ENCODE measurements at regions not wholly inside any gene's neighbourhood (a gene's known extent, or its start where the extent isn't known, plus 50 kb on each side); places are given as distances from the start of the nearest gene placed in this dataset.

DNA sequence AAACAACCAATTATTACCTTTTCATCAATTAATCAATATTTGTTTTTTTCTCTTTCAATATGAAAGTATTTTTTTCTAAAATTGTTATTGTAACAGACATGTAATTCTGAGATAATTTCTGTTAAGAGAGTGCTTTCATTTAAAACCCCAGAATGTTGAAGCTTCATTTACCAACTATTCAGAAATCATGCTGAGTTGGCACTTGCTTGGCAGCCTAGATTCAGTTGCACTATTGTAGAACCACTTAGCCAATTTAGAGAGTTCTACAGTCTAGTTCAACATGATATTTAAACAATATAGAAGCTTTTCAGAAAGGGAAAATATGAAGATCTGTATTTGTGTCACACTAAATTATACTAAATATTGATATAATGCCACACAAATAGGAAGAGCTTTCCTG lies 56.1 kb upstream of the NKAIN2 start:
- no peak for DNase-seq (ENCODE audit: low read depth in 2 of 2)

GRCh38 chr6:123745895-123746294 lies 57.8 kb upstream of the NKAIN2 start:
- DNase-seq (ENCODE audit: low read depth in 2 of 2): no peak

DNA sequence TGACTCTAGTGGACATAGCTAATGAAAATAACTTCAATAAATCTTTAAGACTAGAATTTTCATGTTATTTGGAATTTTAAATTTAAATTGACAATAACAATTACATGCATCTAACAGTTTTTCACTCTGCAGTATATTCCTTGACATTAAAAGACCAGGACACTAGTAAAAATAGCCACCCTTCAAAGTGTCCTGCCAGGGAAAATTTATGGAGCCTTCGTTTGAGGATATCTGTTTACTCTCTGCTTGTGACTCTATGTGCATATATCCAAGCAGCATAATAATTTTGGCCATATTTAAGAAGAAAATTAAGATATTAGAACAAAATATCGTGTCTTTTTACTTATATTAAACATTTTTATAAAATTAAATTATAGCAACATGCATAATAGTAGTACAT lies 58.8 kb upstream of the NKAIN2 start:
- DNase-seq (ENCODE audit: low read depth in 2 of 2): no peak

GRCh38 chr6:123742626-123743025 lies 61.0 kb upstream of the NKAIN2 start:
- no peak for DNase-seq (ENCODE audit: low read depth in 2 of 2)

GRCh38 chr6:123733180-123733579 lies 70.5 kb upstream of the NKAIN2 start:
- no peak for DNase-seq (ENCODE audit: low read depth in 2 of 2)

GRCh38 chr6:123716506-123716905 lies 79.8 kb upstream of the TRDN start:
- no peak for DNase-seq (ENCODE audit: low read depth in 2 of 2)

- peak in 1 of 2 donors; percentile 0 for DNase-seq (ENCODE audit: low read depth in 2 of 2)
These were observed 78.5 kb upstream of the TRDN start for GRCh38 chr6:123715006-123715863.

DNA sequence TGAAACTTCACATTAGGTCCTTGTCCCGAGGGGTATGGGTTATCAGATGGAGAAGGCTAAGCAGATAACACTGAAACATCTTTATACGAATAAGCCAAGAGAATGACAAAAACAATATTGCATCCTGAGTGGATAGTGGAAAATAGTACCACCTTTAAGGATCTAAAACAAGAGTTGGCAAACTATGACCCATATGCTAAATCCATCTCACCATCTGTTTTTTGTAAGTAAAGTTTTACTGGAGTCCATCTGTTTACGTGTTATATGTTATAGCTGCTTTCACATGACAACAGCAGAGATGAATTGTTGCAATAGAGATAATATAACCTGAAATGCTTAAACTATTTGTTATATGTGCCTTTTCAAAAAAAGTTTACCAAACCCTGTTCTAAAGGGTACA lies 76.1 kb upstream of the TRDN start:
- no peak for DNase-seq (ENCODE audit: low read depth in 2 of 2)

GRCh38 chr6:123702943-123703342 lies 66.2 kb upstream of the TRDN start:
- DNase-seq (ENCODE audit: low read depth in 2 of 2): no peak

- DNase-seq (ENCODE audit: low read depth in 2 of 2): no peak
These were observed 51.1 kb upstream of the TRDN start for GRCh38 chr6:123687864-123688263.

All from stimulated activated CD4-positive, alpha-beta T cell treated with anti-CD3 and anti-CD28 coated beads, Interleukin-4, amount 100 ng/mL, for 48 hours (primary cell).